Eye (tissue), 1 donor: ENCODE measurements at regions not wholly inside any gene's neighbourhood (a gene's known extent, or its start where the extent isn't known, plus 50 kb on each side); places are given as distances from the start of the nearest gene placed in this dataset.
A peak's percentile ranks its signal among the peaks of the same experiment; 100 is the strongest.

Experiments
- DNase-seq: peaks from one replicate; pipeline ENCODE4 v3.0.0-alpha.2; 2015

DNA sequence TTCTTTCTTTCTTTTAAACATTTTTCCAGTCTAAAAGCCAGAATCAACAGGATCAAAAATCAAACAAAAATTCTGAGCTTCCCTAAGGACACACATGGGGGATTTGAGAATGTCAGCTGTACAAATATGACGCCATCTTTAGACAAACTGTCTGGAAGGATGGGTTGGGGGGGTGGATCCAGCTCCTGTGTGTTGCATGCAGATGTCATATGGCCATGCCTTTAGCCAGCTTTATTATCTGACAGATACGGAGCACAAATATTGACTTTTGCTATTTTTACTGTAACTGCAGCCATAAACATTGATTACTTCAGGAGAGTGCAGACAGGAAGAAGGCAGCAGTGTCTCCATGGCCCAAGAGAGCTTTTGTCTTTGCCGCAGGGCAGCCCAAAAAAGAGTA is 279.4 kb upstream of the ELAC2 start:
- DNase-seq = peak; percentile 65

GRCh38 chr17:13293421-13293820 is 275.6 kb upstream of the ELAC2 start:
- no peak for DNase-seq

DNA sequence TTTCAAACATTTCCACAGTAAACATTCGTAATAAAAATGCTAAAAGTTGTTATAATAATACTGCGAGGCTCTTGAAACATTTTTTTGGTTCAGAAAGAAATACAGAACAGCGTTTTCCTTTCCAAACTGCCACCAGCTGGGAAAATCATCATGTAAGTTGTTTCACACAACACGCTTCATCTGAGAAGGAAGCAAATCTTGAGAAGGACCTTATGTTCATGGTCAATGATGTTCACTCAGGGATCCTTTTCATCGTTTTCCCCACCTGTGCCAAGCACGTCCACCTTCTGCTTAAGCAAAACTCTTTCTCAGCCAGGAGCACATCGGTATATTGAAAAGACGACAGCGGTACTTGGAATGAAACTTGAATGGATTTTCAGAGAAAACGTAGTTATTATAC is 274.5 kb upstream of the ELAC2 start:
- no peak for DNase-seq

DNA sequence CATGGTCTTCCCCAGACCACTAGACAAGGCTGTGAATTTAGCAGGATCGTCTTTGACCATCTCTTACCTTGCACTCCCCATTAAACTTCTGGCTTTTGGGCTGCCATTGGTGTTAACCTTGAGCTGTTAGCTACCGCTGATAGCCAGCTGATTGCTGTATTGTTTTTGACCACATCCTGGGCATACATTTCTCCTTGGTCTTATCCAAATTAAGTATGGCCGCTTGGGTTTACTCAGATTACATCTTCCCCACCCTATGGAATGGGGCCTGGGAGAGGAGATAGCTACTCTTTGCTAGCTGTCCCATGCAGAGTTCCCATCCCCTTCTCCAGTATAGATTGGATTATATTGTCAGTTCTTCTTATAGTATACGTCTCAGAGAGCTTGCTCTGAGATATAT is 270.4 kb upstream of the ELAC2 start:
- no peak for DNase-seq

GRCh38 chr17:13287226-13287625 is 269.4 kb upstream of the ELAC2 start:
- DNase-seq = no peak

DNA sequence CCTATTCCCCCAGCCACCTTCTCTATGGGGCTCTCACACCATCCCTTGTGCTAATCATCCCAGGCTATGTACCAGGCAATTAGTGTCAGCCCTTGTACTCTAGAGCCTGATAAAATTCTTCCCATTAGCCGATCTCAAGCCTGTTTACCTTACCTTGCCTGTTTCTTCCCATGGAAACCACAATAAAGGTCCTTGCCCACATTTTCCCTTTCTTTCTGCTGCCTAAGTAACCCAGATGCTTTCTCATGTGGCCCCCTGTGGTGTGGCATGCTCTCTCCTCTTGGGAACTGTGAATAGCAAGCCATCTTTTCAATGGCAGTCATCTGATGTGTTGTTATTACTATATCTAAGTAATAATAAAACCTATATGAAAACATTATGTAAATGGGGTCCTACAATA is 265.8 kb upstream of the ELAC2 start:
- no peak for DNase-seq

GRCh38 chr17:13281626-13282025 is 263.8 kb upstream of the ELAC2 start:
- DNase-seq = no peak

- no peak for DNase-seq
These were observed 256.0 kb upstream of the ELAC2 start for GRCh38 chr17:13273806-13274205.

DNA sequence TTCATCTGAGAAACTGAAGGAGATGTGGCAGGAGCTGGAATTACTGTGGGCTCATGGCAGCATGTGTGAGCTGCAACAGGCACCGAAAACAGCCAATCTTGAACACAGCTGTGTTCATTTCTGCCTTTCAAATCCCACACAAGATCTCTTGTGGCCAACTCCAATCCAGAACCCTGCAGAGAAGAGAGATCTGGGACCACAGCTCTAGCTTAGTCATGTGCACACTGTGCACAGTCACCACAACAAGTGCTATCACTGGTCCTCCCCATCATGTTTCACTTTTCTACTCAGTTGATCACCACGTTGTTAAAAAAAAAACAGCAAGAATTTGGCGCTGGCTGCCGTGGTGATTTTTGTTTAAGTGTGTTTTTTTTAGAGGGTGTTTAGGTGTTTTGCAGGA is 254.5 kb upstream of the ELAC2 start:
- DNase-seq = no peak

- DNase-seq = no peak
These were observed 251.2 kb upstream of the ELAC2 start for GRCh38 chr17:13268791-13269595.

- DNase-seq = no peak
These were observed 248.8 kb upstream of the ELAC2 start for GRCh38 chr17:13266606-13267005.

DNA sequence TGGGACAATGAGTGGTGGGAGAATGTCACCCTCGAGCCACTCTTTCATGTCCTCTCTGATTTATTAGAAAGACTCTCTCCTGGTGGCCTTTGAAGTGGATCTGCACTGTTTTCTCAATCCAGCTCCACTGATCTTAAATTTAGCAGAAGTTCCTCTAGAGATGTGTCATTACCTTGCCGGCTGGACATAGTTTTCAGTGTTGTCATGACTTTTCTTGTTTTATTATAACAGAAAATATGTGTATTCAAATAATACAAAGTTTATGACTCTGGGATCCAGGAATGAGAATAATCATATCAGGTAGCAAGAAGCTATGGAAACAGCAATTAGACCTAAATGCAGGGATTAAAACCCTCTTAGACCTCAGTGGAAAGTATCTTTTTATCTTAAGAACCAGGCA is 247.5 kb upstream of the ELAC2 start:
- no peak for DNase-seq

- DNase-seq = no peak
These were observed 245.9 kb upstream of the ELAC2 start for GRCh38 chr17:13263746-13264145.

DNA sequence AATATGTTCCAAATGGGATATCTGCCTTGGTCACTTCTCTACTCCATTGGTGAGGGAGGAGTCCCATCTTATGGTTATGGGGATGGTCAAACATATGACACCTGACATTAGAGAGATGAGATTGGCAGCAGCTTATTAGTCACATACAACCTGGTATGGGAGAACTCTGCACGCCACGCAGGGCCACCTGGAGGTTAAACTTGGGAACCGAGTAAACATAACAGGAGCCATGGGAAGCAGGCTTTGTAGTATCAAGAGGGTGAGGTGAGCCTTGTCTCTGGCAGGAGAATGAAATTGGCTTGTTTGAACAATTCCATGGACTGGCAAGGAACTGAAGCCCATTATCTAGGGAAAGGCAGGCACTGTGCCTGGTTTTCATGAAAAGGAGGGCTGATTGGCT is 238.7 kb upstream of the ELAC2 start:
- DNase-seq = no peak

DNA sequence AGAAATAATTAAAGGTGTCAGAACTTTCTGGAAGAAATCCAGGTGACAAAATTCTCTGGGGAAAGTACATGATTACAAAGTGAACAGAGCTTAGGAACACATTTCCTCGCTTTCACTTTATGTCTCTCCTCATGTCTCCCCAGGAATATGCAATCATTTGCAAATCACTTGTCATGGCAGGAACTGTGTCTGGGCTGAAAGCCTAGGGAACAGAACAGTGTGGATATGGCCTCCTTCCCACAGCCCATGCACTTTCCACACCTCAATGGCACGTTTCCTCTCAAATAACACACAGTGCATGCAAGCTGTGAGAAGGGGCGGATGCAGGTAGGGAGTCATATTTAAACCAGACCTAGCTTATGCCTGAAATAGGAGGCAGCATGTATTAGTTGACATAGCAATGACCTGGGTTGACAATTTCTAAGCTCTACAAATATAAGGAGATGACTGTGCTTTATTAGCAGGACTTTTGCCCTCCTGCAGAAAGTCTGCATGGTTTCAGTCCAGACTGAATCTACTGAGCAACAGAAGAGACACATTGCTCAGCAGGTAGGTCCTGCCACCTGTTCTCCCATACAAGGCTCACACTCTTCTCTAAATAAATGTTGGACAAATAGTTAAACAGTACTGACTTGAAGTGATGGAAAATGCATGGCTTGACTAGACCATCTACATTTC is 236.0 kb upstream of the ELAC2 start:
- no peak for DNase-seq

- DNase-seq = no peak
These were observed 226.7 kb upstream of the ELAC2 start for GRCh38 chr17:13244513-13244912.

- DNase-seq = no peak
These were observed 225.8 kb upstream of the ELAC2 start for GRCh38 chr17:13243585-13243984.

DNA sequence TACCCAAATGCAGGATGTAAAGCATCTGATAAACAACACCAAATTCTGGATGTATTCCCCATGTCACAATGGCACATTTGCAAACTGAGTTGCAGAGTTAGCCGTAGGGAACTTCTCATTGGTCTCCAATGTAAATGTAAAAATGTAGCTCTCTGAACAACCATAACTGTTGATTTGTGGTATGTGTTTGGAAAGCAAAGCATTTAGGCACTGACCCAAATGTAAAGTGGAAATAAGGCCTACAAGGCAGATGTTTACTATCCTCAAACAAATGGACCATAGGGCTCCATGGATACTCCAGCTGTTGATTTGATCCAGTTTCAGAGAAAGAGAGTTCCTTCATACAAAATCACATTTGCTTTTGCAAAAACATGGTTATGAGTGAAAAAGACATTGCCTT is 223.0 kb upstream of the ELAC2 start:
- peak; percentile 11 for DNase-seq

DNA sequence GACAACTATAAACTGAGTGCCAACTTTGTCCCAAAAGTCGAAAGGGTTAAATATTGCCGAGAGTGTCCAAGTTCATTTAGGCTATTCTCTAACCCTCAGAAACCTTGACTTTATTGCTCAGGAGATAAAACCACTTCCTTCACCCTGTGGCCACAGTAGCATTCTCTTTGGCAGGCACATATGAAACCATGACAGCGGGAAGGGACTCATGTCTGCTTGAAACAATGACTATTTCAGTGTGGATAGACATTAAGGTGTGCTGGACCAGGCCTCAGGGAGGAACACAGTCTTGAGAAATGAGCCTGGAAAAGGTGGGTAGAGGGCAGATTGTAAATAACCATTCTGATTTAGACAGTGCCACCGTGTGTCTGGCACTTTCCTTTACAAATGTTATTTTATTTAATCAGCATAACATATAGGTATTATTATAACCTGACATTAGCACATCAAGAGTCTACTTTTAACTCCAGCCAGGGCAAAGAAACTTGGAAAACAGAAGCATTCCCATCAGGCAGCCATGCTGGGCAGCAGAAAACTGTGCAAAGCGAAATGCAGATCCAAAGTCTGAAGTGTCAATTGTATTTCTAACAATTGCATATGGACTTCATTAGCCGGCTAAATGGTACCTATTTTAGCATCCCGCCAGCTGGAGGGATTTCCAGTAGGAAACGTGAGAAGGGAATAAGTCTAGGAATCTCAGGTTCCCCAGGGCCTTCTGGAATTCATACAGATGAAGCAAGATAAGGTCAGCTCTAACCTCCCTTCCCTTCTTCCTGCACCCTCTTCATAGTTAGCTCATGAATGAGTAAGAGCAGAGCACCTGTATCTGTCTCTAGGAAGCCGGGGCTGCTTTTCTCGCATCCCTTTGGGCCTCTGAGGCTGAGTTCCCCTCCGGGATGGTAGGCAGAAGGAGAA is 212.8 kb upstream of the ELAC2 start:
- peak; percentile 32 for DNase-seq

GRCh38 chr17:13228225-13228624 is 210.4 kb upstream of the ELAC2 start:
- no peak for DNase-seq

GRCh38 chr17:13222975-13223374 is 205.1 kb upstream of the ELAC2 start:
- DNase-seq = peak; percentile 39

DNA sequence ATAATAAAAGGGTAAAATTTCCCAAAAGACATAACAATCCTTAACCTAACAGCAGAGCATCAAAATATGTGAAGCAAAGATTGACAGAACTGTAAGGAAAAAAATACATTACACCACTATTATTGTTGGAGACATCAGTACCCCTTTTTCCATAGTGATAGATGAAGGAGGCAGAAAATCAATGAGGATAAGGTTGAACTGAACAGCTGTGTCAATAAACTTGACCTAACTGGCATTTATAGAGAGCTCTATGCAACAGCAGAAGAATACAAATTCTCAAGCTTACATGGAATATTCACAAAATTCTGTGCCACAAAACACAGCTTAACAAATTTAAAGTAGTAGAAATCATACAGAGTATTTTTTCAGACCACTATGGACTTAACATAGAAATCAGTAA is 195.0 kb upstream of the ELAC2 start:
- peak; percentile 14 for DNase-seq

DNA sequence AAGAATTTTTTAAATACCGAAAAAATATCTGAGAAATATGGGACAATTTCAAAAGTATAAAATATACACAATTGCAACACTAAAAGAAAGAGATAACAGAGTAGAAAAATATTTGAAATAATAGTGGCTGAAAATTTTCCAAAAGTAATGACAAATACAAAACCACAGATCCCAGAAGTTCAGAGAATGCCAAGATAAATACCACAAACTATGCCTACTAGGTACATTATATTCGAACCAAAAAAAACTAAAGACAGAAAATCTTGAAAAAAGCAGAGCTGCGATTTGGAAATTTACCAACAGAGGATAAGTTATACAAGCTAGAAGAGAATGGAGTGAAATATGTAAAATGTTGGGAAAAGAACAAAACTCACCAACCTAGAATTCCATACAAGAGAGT is 191.3 kb upstream of the ELAC2 start:
- no peak for DNase-seq
